HepG2 (cell line): ENCODE measurements at regions not wholly inside any gene's neighbourhood (a gene's known extent, or its start where the extent isn't known, plus 50 kb on each side); places are given as distances from the start of the nearest gene placed in this dataset.

ENCODE experiments used
- ARNT2 ChIP-seq: sonication (generic); formaldehyde crosslinking; IDR thresholded peaks from 2 replicates; pipeline ENCODE4 v1.8.0; 2022; ENCODE audit warnings: mild to moderate bottlenecking, low read depth, missing genetic modification reagents, moderate library complexity
- FOXK2 ChIP-seq: fragments of 450-650 bp; IDR thresholded peaks from 2 replicates; pipeline ENCODE4 v1.6.1; 2016
- HOXA9 ChIP-seq: sonication (generic); formaldehyde crosslinking; IDR thresholded peaks from 2 replicates; pipeline ENCODE4 v1.8.1; 2022; ENCODE audit warnings: missing genetic modification reagents, mild to moderate bottlenecking, moderate library complexity, borderline replicate concordance
- NAIF1 ChIP-seq: sonication (generic); formaldehyde crosslinking; IDR thresholded peaks from 2 replicates; pipeline ENCODE4 v1.5.0; 2020; ENCODE audit warnings: mild to moderate bottlenecking, missing genetic modification reagents, borderline replicate concordance
- PPARG ChIP-seq: conservative IDR thresholded peaks from 2 replicates; pipeline ENCODE4 v1.6.1; 2016; ENCODE audit warnings: missing biosample characterization, missing genetic modification reagents
- TRIM24 ChIP-seq: sonication (generic); formaldehyde crosslinking; IDR thresholded peaks from 2 replicates; pipeline ENCODE4 v1.8.0; 2022; ENCODE audit warnings: mild to moderate bottlenecking, missing genetic modification reagents
- ZEB1 ChIP-seq: IDR thresholded peaks from 2 replicates; pipeline ENCODE4 v1.6.1; 2012; ENCODE audit warnings: mild to moderate bottlenecking, low read depth, inconsistent platforms; ENCODE audit not compliant: insufficient replicate concordance
- ZFP36L1 ChIP-seq: sonication (generic); formaldehyde crosslinking; IDR thresholded peaks from 2 replicates; pipeline ENCODE4 v1.8.0; 2022; ENCODE audit warnings: mild to moderate bottlenecking, missing genetic modification reagents, moderate library complexity
- ZFP82 ChIP-seq: sonication (generic); formaldehyde crosslinking; IDR thresholded peaks from 2 replicates; pipeline ENCODE4 v1.5.1; 2020; ENCODE audit warnings: mild to moderate bottlenecking, missing genetic modification reagents, borderline replicate concordance
- ZNF121 ChIP-seq: sonication (generic); formaldehyde crosslinking; IDR thresholded peaks from 2 replicates; pipeline ENCODE4 v1.5.0; 2020; ENCODE audit warnings: mild to moderate bottlenecking, missing genetic modification reagents
- ZNF180 ChIP-seq: sonication (generic); formaldehyde crosslinking; IDR thresholded peaks from 2 replicates; pipeline ENCODE4 v1.4.0; 2020; ENCODE audit warnings: low read depth, missing genetic modification reagents, borderline replicate concordance
- ZNF230 ChIP-seq: sonication (generic); formaldehyde crosslinking; IDR thresholded peaks from 2 replicates; pipeline ENCODE4 v1.4.0; 2020; ENCODE audit warnings: mild to moderate bottlenecking, missing genetic modification reagents
- ZNF235 ChIP-seq: sonication (generic); formaldehyde crosslinking; IDR thresholded peaks from 2 replicates; pipeline ENCODE4 v1.8.1; 2023; ENCODE audit warnings: mild to moderate bottlenecking, missing genetic modification reagents, borderline replicate concordance
- ZNF564 ChIP-seq: sonication (generic); formaldehyde crosslinking; IDR thresholded peaks from 2 replicates; pipeline ENCODE4 v1.8.1; 2023; ENCODE audit warnings: mild to moderate bottlenecking, missing genetic modification reagents
- ZNF616 ChIP-seq: sonication (generic); formaldehyde crosslinking; IDR thresholded peaks from 2 replicates; pipeline ENCODE4 v1.5.0; 2020; ENCODE audit warnings: low read depth, mild to moderate bottlenecking, missing genetic modification reagents
- TF ChIP-seq, protein P1 (sequence below): sonication (generic); formaldehyde crosslinking; conservative IDR thresholded peaks from 2 replicates; pipeline ENCODE4 v1.4.0; 2020; ENCODE audit warnings: missing genetic modification reagents
- TF ChIP-seq, protein P2 (sequence below): sonication (generic); formaldehyde crosslinking; IDR thresholded peaks from 2 replicates; pipeline ENCODE4 v1.5.1; 2020; ENCODE audit warnings: mild to moderate bottlenecking, missing genetic modification reagents, borderline replicate concordance

DNA sequence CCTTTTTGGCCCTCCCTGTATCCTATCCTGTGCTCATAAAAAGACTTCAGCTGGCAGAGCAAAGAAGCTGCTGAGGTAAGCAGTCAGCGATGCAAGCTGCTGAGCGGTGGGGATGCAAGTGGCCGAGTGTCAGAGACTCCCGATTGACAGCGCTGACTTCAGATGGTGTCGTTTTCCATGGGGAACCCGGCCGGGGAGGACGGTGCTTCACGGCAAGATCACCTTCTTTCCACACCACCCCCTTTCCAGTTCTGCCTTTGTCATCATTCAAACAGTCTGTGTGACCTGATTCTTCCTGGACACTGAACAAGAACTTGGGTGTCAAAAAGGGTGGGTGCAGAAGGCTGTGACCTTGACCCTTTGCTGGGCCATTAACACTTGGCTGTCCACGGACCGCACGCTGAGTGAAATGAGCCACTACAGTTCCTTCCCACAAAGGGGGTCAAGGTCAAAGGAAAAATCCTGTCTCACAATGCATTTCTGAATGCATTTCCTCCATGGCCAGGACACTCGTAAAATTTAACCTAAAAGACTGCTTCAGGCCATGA, 52.9 kb upstream of the UNC93A start (continued):
- TF ChIP-seq ZNF564 (no peak), ARNT2 (0 out of 2 replicates have a peak, but pooled peaks have one; percentile 44), ZNF121 (CRISPR knock-in tag) (no peak), PPARG (CRISPR knock-in tag) (peak; percentile 65), TRIM24 (CRISPR knock-in tag) (no peak), ZEB1 (no peak), ZNF230 (CRISPR knock-in tag) (no peak), ZNF616 (CRISPR knock-in tag) (0 out of 2 replicates have a peak, but pooled peaks have one; percentile 49), ZFP82 (no peak), ZNF180 (CRISPR knock-in tag) (no peak), ZNF235 (no peak), FOXK2 (no peak), HOXA9 (CRISPR knock-in tag) (no peak), NAIF1 (CRISPR knock-in tag) (no peak), ZFP36L1 (CRISPR knock-in tag) (no peak)
- TF ChIP-seq, protein P1, sequence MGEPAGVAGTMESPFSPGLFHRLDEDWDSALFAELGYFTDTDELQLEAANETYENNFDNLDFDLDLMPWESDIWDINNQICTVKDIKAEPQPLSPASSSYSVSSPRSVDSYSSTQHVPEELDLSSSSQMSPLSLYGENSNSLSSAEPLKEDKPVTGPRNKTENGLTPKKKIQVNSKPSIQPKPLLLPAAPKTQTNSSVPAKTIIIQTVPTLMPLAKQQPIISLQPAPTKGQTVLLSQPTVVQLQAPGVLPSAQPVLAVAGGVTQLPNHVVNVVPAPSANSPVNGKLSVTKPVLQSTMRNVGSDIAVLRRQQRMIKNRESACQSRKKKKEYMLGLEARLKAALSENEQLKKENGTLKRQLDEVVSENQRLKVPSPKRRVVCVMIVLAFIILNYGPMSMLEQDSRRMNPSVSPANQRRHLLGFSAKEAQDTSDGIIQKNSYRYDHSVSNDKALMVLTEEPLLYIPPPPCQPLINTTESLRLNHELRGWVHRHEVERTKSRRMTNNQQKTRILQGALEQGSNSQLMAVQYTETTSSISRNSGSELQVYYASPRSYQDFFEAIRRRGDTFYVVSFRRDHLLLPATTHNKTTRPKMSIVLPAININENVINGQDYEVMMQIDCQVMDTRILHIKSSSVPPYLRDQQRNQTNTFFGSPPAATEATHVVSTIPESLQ (CRISPR knock-in tag) = no peak
- TF ChIP-seq, protein P2, sequence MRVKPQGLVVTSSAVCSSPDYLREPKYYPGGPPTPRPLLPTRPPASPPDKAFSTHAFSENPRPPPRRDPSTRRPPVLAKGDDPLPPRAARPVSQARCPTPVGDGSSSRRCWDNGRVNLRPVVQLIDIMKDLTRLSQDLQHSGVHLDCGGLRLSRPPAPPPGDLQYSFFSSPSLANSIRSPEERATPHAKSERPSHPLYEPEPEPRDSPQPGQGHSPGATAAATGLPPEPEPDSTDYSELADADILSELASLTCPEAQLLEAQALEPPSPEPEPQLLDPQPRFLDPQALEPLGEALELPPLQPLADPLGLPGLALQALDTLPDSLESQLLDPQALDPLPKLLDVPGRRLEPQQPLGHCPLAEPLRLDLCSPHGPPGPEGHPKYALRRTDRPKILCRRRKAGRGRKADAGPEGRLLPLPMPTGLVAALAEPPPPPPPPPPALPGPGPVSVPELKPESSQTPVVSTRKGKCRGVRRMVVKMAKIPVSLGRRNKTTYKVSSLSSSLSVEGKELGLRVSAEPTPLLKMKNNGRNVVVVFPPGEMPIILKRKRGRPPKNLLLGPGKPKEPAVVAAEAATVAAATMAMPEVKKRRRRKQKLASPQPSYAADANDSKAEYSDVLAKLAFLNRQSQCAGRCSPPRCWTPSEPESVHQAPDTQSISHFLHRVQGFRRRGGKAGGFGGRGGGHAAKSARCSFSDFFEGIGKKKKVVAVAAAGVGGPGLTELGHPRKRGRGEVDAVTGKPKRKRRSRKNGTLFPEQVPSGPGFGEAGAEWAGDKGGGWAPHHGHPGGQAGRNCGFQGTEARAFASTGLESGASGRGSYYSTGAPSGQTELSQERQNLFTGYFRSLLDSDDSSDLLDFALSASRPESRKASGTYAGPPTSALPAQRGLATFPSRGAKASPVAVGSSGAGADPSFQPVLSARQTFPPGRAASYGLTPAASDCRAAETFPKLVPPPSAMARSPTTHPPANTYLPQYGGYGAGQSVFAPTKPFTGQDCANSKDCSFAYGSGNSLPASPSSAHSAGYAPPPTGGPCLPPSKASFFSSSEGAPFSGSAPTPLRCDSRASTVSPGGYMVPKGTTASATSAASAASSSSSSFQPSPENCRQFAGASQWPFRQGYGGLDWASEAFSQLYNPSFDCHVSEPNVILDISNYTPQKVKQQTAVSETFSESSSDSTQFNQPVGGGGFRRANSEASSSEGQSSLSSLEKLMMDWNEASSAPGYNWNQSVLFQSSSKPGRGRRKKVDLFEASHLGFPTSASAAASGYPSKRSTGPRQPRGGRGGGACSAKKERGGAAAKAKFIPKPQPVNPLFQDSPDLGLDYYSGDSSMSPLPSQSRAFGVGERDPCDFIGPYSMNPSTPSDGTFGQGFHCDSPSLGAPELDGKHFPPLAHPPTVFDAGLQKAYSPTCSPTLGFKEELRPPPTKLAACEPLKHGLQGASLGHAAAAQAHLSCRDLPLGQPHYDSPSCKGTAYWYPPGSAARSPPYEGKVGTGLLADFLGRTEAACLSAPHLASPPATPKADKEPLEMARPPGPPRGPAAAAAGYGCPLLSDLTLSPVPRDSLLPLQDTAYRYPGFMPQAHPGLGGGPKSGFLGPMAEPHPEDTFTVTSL (CRISPR knock-in tag) = no peak
